ENCODE measurements at regions not wholly inside any gene's neighbourhood (a gene's known extent, or its start where the extent isn't known, plus 50 kb on each side); places are given as distances from the start of the nearest gene placed in this dataset.

GRCh38 chr11:38756537-38756936, 2158.5 kb upstream of the RAG2 start:
- TF ChIP-seq POLR2A (IDR thresholded peaks at IDR 0.05), result no peak
- TF ChIP-seq CTCF (IDR thresholded peaks at IDR 0.05), result no peak

All from uterus (tissue), 2 donors.